ENCODE measurements at regions not wholly inside any gene's neighbourhood (a gene's known extent, or its start where the extent isn't known, plus 50 kb on each side); places are given as distances from the start of the nearest gene placed in this dataset.
A peak's percentile ranks its signal among the peaks of the same experiment; 100 is the strongest.

GRCh38 chr1:218878369-218878768 lies 295.3 kb upstream of the LYPLAL1 start:
- no peak for DNase-seq (ENCODE audit: low spot score)
- ATAC-seq: no peak
- POLR2A ChIA-PET: no interaction called here
- intact Hi-C loops (cut with micrococcal nuclease; ENCODE audit: unreplicated experiment): loop anchor here (5.0 kb wide), 1 partner anchor 1971 kb away; no protein-coding TSS in a partner anchor
- Histone ChIP-seq H3K36me3 (replicated peaks in 1 of 2; ENCODE audit: control insufficient read depth in 1 of 2, insufficient read depth in 2 of 2, low read length in 2 of 2) (no peaks in the 10 kb centered on the region), H3K27ac (ENCODE audit: extremely low read length, insufficient read depth, low read length) (no peak overlapping the region), H3K4me1 (ENCODE audit: insufficient read depth, low read length) (no peaks in the 10 kb centered on the region), H3K4me2 (ENCODE audit: low read depth, low read length) (no peak overlapping the region), H3K9ac (ENCODE audit: insufficient read depth, low read depth, low read length) (no peak overlapping the region), H3K79me2 (ENCODE audit: insufficient read depth, low read length) (no peaks in the 10 kb centered on the region), H3K4me3 (replicated peaks in 1 of 3; ENCODE audit: insufficient read depth in 1 of 3, low read depth in 2 of 3, low read length in 3 of 3) (no peak overlapping the region), H2AFZ (ENCODE audit: low read length) (no peak overlapping the region), H3K27me3 (ENCODE audit: control insufficient read depth in 1 of 2, insufficient read depth in 2 of 2, low read length in 2 of 2) (no peaks in the 10 kb centered on the region; a peak in 1 of 5 replicates), H4K20me1 (ENCODE audit: insufficient read depth, low read length) (no peaks in the 10 kb centered on the region), H3K9me3 (ENCODE audit: low read length) (no peaks in the 10 kb centered on the region)
- FAIRE-seq: no peak
- BruUV-seq (replicated peaks): no TSS peak
- 4% methylated on average over 1 of the region's 1 CpG for WGBS (ENCODE audit: low lambda C conversion rate)
- in situ Hi-C loops (cut with HindIII; ENCODE audit: extremely low pct_ligation_motif_present, low pct_unique_long_range_greater_than_20kb): no loop called here
- peak; percentile 60 to 73; a peak in 3 of 4 replicates for TF ChIP-seq MAFK (conservative IDR thresholded peaks at IDR 0.05 in 1 of 2, IDR thresholded peaks at IDR 0.05 in 1 of 2; ENCODE audit: low read length in 2 of 2)
- TF ChIP-seq CHD4 (IDR thresholded peaks at IDR 0.05; ENCODE audit: borderline replicate concordance, low read length): no peak
- no peak for TF ChIP-seq RARG (CRISPR knock-in tag; IDR thresholded peaks at IDR 0.05; ENCODE audit: low read depth)
- no peak for TF ChIP-seq ZNF256 (CRISPR knock-in tag; conservative IDR thresholded peaks at IDR 0.05)
- peak; percentile 74 for TF ChIP-seq NFE2L2 (IDR thresholded peaks at IDR 0.05; ENCODE audit: low read length)
- no peak for TF ChIP-seq SP1 (IDR thresholded peaks at IDR 0.05)
- TF ChIP-seq SP1 (CRISPR knock-in tag; IDR thresholded peaks at IDR 0.05): no peak
- peak; percentile 60; the same call in 1 of the 2 replicates for TF ChIP-seq MAFF (IDR thresholded peaks at IDR 0.05; ENCODE audit: low read depth, low read length)
- CTCF ChIA-PET (ENCODE audit: low intra/inter-chr PET ratio, low total read pairs): no interaction called here

GRCh38 chr1:218880484-218881060 lies 293.1 kb upstream of the LYPLAL1 start:
- FAIRE-seq: no peak
- in situ Hi-C loops (cut with HindIII; ENCODE audit: extremely low pct_ligation_motif_present, low pct_unique_long_range_greater_than_20kb): no loop called here
- TF ChIP-seq, protein P1, sequence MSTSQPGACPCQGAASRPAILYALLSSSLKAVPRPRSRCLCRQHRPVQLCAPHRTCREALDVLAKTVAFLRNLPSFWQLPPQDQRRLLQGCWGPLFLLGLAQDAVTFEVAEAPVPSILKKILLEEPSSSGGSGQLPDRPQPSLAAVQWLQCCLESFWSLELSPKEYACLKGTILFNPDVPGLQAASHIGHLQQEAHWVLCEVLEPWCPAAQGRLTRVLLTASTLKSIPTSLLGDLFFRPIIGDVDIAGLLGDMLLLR (CRISPR knock-in tag; IDR thresholded peaks at IDR 0.05): no peak
- TF ChIP-seq RFXANK (CRISPR knock-in tag; IDR thresholded peaks at IDR 0.05) (no peak), ZNF205 (CRISPR knock-in tag; IDR thresholded peaks at IDR 0.05) (no peak), ZNF629 (CRISPR knock-in tag; conservative IDR thresholded peaks at IDR 0.05) (no peak), RARA (CRISPR knock-in tag; IDR thresholded peaks at IDR 0.05) (no peak), ZGPAT (CRISPR knock-in tag; IDR thresholded peaks at IDR 0.05) (no peak), ZNF292 (CRISPR knock-in tag; IDR thresholded peaks at IDR 0.05; ENCODE audit: borderline replicate concordance, low read depth) (no peak)
- TF ChIP-seq, protein P2, sequence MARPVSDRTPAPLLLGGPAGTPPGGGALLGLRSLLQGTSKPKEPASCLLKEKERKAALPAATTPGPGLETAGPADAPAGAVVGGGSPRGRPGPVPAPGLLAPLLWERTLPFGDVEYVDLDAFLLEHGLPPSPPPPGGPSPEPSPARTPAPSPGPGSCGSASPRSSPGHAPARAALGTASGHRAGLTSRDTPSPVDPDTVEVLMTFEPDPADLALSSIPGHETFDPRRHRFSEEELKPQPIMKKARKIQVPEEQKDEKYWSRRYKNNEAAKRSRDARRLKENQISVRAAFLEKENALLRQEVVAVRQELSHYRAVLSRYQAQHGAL (CRISPR knock-in tag; IDR thresholded peaks at IDR 0.05; ENCODE audit: not compliant biosample characterization): no peak
- TF ChIP-seq, protein P3, sequence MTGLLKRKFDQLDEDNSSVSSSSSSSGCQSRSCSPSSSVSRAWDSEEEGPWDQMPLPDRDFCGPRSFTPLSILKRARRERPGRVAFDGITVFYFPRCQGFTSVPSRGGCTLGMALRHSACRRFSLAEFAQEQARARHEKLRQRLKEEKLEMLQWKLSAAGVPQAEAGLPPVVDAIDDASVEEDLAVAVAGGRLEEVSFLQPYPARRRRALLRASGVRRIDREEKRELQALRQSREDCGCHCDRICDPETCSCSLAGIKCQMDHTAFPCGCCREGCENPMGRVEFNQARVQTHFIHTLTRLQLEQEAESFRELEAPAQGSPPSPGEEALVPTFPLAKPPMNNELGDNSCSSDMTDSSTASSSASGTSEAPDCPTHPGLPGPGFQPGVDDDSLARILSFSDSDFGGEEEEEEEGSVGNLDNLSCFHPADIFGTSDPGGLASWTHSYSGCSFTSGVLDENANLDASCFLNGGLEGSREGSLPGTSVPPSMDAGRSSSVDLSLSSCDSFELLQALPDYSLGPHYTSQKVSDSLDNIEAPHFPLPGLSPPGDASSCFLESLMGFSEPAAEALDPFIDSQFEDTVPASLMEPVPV (CRISPR knock-in tag; IDR thresholded peaks at IDR 0.05): no peak

More at GRCh38 chr1:218880484-218881060, 293.1 kb upstream of the LYPLAL1 start:
- BruUV-seq (replicated peaks): no TSS peak
- Histone ChIP-seq H3K9ac (ENCODE audit: insufficient read depth, low read depth, low read length) (no peak overlapping the region), H3K27ac (ENCODE audit: extremely low read length, insufficient read depth, low read length) (no peak overlapping the region), H3K9me3 (ENCODE audit: low read length) (no peaks in the 10 kb centered on the region), H3K27me3 (ENCODE audit: control insufficient read depth in 1 of 2, insufficient read depth in 2 of 2, low read length in 2 of 2) (no peaks in the 10 kb centered on the region; a peak in 1 of 5 replicates), H3K4me3 (replicated peaks in 1 of 3; ENCODE audit: insufficient read depth in 1 of 3, low read depth in 2 of 3, low read length in 3 of 3) (no peak overlapping the region), H3K36me3 (replicated peaks in 1 of 2; ENCODE audit: control insufficient read depth in 1 of 2, insufficient read depth in 2 of 2, low read length in 2 of 2) (no peaks in the 10 kb centered on the region), H3K4me2 (ENCODE audit: low read depth, low read length) (no peak overlapping the region), H2AFZ (ENCODE audit: low read length) (no peak overlapping the region), H4K20me1 (ENCODE audit: insufficient read depth, low read length) (no peaks in the 10 kb centered on the region), H3K4me1 (ENCODE audit: insufficient read depth, low read length) (no peaks in the 10 kb centered on the region), H3K79me2 (ENCODE audit: insufficient read depth, low read length) (no peaks in the 10 kb centered on the region)
- POLR2A ChIA-PET: no interaction called here
- ATAC-seq (no peak), DNase-seq (ENCODE audit: low spot score) (no peak)
- intact Hi-C loops (cut with micrococcal nuclease; ENCODE audit: unreplicated experiment): no loop called here
- WGBS (ENCODE audit: low lambda C conversion rate): 1% methylated on average over 4 of the region's 5 CpGs
- CTCF ChIA-PET (ENCODE audit: low intra/inter-chr PET ratio, low total read pairs): no interaction called here

Data from HepG2 (cell line).